Ectodermal cell (in vitro differentiated cells): ENCODE measurements at regions not wholly inside any gene's neighbourhood (a gene's known extent, or its start where the extent isn't known, plus 50 kb on each side); places are given as distances from the start of the nearest gene placed in this dataset.

Experiments
- H3K27ac ChIP-seq: 2 replicates; pipeline ENCODE4 v1.7.0; 2013; ENCODE audit warnings: mild to moderate bottlenecking, low read depth, low read length; ENCODE audit not compliant: insufficient read depth, poor library complexity, severe bottlenecking
- H3K27me3 ChIP-seq: 2 replicates; pipeline ENCODE4 v1.7.0; 2013; ENCODE audit warnings: mild to moderate bottlenecking, low read length; ENCODE audit not compliant: insufficient read depth, control insufficient read depth, poor library complexity, severe bottlenecking
- H3K36me3 ChIP-seq: one replicate; pipeline ENCODE4 v1.7.0; 2013; ENCODE audit warnings: low read length; ENCODE audit not compliant: control insufficient read depth, insufficient read depth
- H3K4me1 ChIP-seq: one replicate; pipeline ENCODE4 v1.7.0; 2013; ENCODE audit warnings: low read length; ENCODE audit not compliant: control insufficient read depth, insufficient read depth
- H3K4me3 ChIP-seq: 2 replicates; pipeline ENCODE4 v1.7.0; 2013; ENCODE audit warnings: low read depth, low read length, control low read depth; ENCODE audit not compliant: insufficient read depth
- H3K9me3 ChIP-seq: 2 replicates; pipeline ENCODE4 v1.7.0; 2013; ENCODE audit warnings: mild to moderate bottlenecking, low read length, moderate library complexity; ENCODE audit not compliant: control insufficient read depth
- WGBS, 2 experiments: methylation state at CpG; one replicate each; pipeline ENCODE4 v1.1.7; 2013; ENCODE audit warnings: missing lambda C conversion rate in 2 of 2; 5-methylcytosine and 5-hydroxymethylcytosine counted together

DNA sequence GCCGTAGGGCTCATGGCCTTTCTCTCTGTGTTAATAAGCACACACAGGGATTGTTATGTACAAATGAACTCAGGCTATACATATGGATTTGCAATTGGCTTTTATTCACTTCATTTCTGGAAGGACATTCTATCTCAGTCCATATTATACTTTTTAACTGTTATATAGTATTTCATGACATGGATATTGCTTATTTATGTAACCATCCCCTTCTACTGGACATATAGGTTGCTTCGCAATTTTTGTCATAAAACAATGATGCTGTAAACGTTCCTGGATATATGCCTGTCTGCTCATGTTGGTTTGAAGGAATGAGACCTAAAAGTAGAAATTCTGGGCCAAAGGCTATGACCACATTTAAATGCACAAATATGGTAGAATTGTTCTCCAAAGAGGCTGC, 158.1 kb downstream of the BCOR start:
- no peaks in the 10 kb centered on the region for H3K36me3 ChIP-seq
- H3K4me1 ChIP-seq, result no peaks in the 10 kb centered on the region
- no peaks in the 10 kb centered on the region for H3K27me3 ChIP-seq
- WGBS, 2 experiments, result 96 to 100% methylated on average over 2 to 3 of the region's 3 CpGs
- no peak overlapping the region for H3K4me3 ChIP-seq
- H3K27ac ChIP-seq, result no peak overlapping the region
- no peaks in the 10 kb centered on the region for H3K9me3 ChIP-seq

DNA sequence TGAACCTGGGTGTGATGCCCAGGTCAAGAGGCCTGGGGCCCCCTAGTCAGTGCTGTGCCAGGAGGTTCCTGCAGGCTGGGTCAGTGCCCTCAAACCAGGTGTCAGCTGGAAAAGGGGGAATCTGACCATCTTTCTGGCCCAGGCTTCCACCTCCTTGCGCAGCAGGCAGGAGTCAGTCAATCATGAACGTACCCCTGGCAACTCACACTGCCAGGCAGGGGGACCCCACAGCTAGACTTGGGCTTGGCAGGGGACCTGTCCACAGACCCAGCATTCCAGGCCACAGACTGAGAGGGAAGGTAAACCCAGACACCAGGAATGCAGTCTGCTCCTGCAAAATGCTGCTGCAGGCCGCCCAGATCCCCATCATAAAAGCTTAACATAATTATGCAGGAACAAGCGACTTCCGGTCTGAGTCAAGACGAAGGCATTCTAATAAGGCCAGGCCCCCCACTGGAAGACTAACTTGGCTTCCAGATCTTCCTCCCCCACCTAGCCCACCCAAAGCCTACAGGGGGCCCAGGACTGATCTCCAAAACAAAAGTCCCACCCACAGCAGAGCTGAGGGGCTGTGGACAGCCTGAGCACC, 156.3 kb downstream of the BCOR start:
- Histone ChIP-seq H3K4me3 (no peak overlapping the region), H3K36me3 (no peaks in the 10 kb centered on the region), H3K27ac (no peak overlapping the region), H3K9me3 (no peaks in the 10 kb centered on the region), H3K4me1 (no peaks in the 10 kb centered on the region), H3K27me3 (no peaks in the 10 kb centered on the region)
- WGBS, 2 experiments, result 71 to 78% methylated on average over 6 of the region's 6 CpGs

DNA sequence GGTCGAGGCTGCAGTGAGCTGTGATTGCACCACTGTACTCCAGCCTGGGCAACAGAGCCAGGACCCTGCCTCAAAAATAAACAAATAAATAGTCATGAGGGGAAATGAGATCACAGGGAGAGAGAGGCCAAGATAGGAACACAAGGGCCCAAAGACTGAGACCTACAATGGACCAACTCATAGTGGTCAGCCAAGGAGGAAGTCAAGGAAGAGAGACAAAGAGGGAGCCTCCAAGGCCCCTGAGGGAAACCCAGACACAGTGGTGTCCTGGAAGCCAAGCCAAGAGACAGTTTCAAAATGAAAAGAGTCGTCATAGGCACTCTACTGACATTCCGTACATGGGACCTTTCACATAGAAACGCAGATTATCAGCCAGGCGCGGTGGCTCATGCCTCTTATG, 153.3 kb downstream of the BCOR start:
- Histone ChIP-seq H3K4me1 (no peaks in the 10 kb centered on the region), H3K9me3 (no peaks in the 10 kb centered on the region), H3K27me3 (no peaks in the 10 kb centered on the region), H3K36me3 (no peaks in the 10 kb centered on the region), H3K4me3 (no peak overlapping the region), H3K27ac (no peak overlapping the region)
- 90 to 96% methylated on average over 6 of the region's 6 CpGs for WGBS, 2 experiments

DNA sequence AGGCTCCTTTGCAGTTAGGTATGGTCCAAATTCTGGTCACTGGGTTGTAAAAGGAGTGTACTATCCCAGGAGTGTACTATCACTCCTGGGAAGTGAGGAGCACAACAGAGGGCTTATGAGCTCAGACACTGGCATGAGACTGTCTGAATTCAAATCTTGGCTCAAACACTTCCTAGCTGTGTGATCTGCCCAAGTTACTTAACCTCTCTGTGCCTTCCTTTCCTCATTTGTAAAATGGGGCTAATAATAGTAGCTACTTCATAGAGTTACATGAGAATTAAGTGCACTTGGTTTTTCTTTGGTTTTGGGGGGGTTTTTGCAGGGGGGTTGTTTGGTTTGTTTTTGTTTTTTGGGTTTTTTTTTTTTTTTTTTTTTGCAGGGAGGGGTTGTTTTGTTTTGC, 152.0 kb downstream of the BCOR start:
- Histone ChIP-seq H3K27ac (no peak overlapping the region), H3K4me3 (no peak overlapping the region), H3K4me1 (no peaks in the 10 kb centered on the region), H3K27me3 (no peaks in the 10 kb centered on the region), H3K9me3 (no peaks in the 10 kb centered on the region), H3K36me3 (no peaks in the 10 kb centered on the region)

DNA sequence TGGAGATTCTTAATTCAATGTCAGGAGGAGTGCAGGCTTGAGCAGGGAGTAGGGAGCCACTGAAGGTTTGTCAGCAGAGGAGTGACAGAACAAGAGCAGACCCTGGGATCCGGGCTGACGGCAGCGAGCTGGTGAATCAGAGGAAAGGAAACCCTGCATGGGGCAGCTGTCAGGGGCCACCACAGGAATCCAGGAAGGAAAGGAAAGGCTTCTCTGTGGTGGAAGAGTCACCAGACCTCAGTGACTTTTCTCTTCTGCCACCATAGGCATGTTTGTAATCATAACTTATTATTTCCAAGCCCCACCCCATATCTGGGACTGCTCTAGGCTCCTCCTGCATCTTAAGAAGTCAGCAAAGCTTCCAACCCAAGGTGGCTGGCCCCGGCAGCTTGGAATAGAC, 150.9 kb downstream of the BCOR start:
- Histone ChIP-seq H3K36me3 (no peaks in the 10 kb centered on the region), H3K27me3 (no peaks in the 10 kb centered on the region), H3K4me1 (no peaks in the 10 kb centered on the region), H3K4me3 (no peak overlapping the region), H3K27ac (no peak overlapping the region), H3K9me3 (no peaks in the 10 kb centered on the region)
- 57 to 69% methylated on average over 4 of the region's 4 CpGs for WGBS, 2 experiments

DNA sequence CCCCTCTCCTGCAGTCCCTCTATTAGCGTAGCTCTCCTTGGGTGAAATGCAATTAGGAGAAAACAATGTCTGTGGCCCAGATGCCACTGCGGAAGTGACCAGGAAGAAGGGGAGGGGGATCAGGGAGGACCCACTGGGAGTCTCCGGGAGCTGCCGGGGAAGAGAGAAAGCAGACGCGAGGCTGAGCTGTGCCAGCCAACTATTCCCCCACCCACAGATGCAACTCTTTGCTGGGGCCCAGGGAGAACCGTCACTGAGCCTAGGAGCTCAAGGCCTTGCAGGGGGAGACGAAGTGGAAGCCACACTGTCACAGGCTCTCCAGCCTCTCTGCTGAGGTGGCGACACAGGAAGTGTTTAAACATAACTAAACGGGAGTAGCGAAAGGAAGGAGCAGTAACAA, 149.2 kb downstream of the BCOR start:
- H3K27me3 ChIP-seq, result no peaks in the 10 kb centered on the region
- no peaks in the 10 kb centered on the region for H3K36me3 ChIP-seq
- no peak overlapping the region for H3K27ac ChIP-seq
- H3K4me3 ChIP-seq, result no peak overlapping the region
- H3K4me1 ChIP-seq, result no peaks in the 10 kb centered on the region
- WGBS, 2 experiments, result 51 to 54% methylated on average over 8 to 10 of the region's 11 CpGs
- no peaks in the 10 kb centered on the region for H3K9me3 ChIP-seq

DNA sequence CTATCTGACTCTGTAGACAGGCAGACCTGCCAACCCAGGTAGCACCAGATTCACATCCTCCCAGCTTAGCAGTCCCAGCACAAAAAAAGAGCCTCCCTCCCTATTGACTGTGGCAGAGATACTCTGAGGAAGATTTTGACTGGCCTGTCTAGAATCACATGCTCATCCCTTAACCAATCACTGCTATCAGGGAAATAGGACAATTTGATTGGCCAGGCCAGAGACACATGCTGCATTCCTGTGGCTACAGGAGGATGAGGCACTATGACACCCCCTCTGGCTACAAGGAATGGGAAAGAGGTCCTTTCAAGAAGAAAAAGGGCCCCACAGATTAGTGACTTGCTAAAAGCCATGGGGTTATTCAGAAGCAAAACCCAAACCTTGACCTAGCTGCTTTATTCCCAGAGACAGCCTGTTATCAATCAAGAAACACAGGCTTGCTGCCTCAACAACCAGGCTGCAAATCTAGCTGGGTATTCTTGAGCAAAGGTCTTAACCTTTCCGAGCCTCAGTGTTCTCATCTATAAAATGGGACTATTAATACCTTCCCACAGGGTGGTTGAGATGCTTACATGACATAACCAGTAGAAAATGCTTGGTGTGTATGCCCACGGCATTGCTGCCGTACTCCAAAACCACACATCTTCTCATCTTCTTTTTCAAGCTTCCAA, 147.6 kb downstream of the BCOR start:
- no peaks in the 10 kb centered on the region for H3K36me3 ChIP-seq
- H3K27me3 ChIP-seq, result no peaks in the 10 kb centered on the region
- H3K9me3 ChIP-seq, result no peaks in the 10 kb centered on the region
- WGBS, 2 experiments, result 88 to 93% methylated on average over 3 of the region's 3 CpGs
- no peak overlapping the region for H3K4me3 ChIP-seq
- H3K27ac ChIP-seq, result no peak overlapping the region
- H3K4me1 ChIP-seq, result no peaks in the 10 kb centered on the region

DNA sequence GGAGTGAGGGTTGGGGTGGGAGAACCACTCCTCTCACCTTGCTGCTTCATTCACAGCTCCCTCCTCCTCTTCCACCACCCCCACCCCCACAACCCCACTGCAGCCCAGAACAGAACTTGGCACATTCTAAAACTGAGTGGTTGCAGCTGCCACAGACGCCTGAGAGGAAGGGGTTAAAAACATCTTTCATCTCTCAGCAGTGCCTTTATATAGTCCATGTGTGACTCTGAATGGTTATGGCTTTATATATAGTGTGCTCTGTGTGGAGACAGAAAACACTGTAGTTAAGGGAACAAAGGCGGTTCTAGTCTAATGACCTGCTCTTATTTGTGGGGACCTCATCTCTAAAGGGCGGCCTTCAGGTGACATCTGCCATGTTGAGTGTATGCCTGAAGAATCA, 144.8 kb downstream of the BCOR start:
- H3K9me3 ChIP-seq, result no peaks in the 10 kb centered on the region
- WGBS, 2 experiments, result 86 to 96% methylated on average over 3 of the region's 3 CpGs
- H3K36me3 ChIP-seq, result no peaks in the 10 kb centered on the region
- no peaks in the 10 kb centered on the region for H3K27me3 ChIP-seq
- H3K27ac ChIP-seq, result no peak overlapping the region
- H3K4me1 ChIP-seq, result no peaks in the 10 kb centered on the region
- no peak overlapping the region for H3K4me3 ChIP-seq

DNA sequence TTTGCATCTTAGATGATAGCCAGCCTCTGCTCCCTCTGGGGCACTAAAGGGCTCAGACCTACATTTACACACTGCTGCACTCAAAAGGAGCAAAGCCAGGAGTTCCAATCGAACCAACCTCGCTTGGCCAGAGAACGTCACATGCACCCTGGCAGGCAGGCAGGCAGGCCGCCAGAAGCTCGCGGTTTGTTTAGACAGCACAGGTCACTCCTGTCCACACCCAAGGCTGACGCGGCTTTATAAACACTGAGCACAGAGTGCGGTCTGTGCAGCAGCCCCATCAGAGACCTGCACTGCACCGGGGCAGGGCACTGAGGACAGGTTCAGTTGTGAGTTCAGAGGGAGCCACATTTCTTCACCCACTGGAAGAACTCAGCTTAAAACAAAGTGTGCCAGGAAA, 143.9 kb downstream of the BCOR start:
- H3K4me3 ChIP-seq, result no peak overlapping the region
- H3K27ac ChIP-seq, result no peak overlapping the region
- H3K36me3 ChIP-seq, result no peaks in the 10 kb centered on the region
- no peaks in the 10 kb centered on the region for H3K4me1 ChIP-seq
- H3K9me3 ChIP-seq, result no peaks in the 10 kb centered on the region
- 83 to 86% methylated on average over 10 of the region's 10 CpGs for WGBS, 2 experiments
- no peaks in the 10 kb centered on the region for H3K27me3 ChIP-seq

DNA sequence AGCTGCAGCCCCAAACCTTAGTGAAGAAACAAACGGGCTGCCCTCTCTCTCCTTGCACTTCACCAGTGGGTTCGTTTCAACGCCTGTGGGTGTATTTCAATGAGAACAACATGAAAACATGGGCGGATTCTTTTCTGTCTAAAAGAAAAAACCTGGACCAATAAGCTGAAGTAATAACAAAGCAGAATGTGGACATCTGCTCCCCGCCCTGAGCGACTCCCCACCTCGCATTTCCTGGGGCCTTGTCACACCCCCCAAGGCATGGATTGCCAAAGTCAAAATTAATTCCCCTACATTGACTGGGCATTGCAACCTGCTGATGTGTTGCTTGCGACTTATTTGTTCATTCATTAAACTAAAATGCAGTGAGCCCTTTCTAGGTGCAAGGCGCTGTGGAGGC, 142.9 kb downstream of the BCOR start:
- no peaks in the 10 kb centered on the region for H3K27me3 ChIP-seq
- no peaks in the 10 kb centered on the region for H3K9me3 ChIP-seq
- H3K36me3 ChIP-seq, result no peaks in the 10 kb centered on the region
- H3K4me3 ChIP-seq, result no peak overlapping the region
- no peaks in the 10 kb centered on the region for H3K4me1 ChIP-seq
- no peak overlapping the region for H3K27ac ChIP-seq
- 73 to 83% methylated on average over 9 of the region's 9 CpGs for WGBS, 2 experiments

DNA sequence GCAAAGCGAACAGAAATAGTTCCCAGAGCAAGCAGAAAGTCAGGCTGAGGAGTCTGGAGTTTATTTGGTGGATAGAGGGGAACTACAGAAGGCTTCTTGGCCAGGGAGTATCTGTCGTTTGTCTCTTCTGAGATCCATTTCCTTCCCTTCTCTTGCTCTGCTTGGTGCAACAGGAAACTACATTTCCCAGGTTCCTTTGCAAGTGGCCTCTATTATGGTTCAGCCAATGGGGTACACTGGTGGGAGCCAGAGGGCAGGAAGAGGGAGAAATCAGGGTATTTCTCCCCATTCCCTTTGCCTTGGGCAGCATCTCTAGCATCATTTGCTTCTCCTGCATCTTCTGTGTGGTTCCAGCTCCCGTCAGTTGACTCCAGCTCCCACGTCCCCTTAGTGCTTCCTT, 142.1 kb downstream of the BCOR start:
- no peaks in the 10 kb centered on the region for H3K27me3 ChIP-seq
- H3K36me3 ChIP-seq, result no peaks in the 10 kb centered on the region
- H3K4me1 ChIP-seq, result no peaks in the 10 kb centered on the region
- H3K9me3 ChIP-seq, result no peaks in the 10 kb centered on the region
- H3K4me3 ChIP-seq, result no peak overlapping the region
- 73 to 80% methylated on average over 4 of the region's 4 CpGs for WGBS, 2 experiments
- H3K27ac ChIP-seq, result no peak overlapping the region
